ENCODE measurements at regions not wholly inside any gene's neighbourhood (a gene's known extent, or its start where the extent isn't known, plus 50 kb on each side); places are given as distances from the start of the nearest gene placed in this dataset.
"Not testable (repeated sequence)": the region's sequence is repeated elsewhere in the genome, so short reads cannot be mapped to it uniquely, and the experiment has no call there.

- ATAC-seq (replicated peaks) = no peak
- H3K4me3 Mint-ChIP-seq = no peak overlapping the region
These were observed 84.1 kb upstream of the RGPD4 start for GRCh38 chr2:107742460-107743027.

GRCh38 chr2:107743274-107743673, 83.4 kb upstream of the RGPD4 start:
- Mint-ChIP-seq H3K36me3 (ENCODE audit: low read depth) (no peaks in the 10 kb centered on the region), H3K4me1 (no peaks in the 10 kb centered on the region), H3K9me3 (no peaks in the 10 kb centered on the region), H3K27me3 (peaks cover 4% of the 10 kb centered on the region), H3K4me3 (no peak overlapping the region), H3K27ac (no peak overlapping the region)
- ATAC-seq (replicated peaks) = no peak

More at GRCh38 chr2:107742460-107743027, 84.1 kb upstream of the RGPD4 start:
- H3K9me3 Mint-ChIP-seq = no peaks in the 10 kb centered on the region
- H3K27me3 Mint-ChIP-seq = peaks cover 4% of the 10 kb centered on the region
- H3K36me3 Mint-ChIP-seq (ENCODE audit: low read depth) = no peaks in the 10 kb centered on the region
- H3K27ac Mint-ChIP-seq = no peak overlapping the region
- H3K4me1 Mint-ChIP-seq = no peaks in the 10 kb centered on the region

GRCh38 chr2:107745100-107745499, 81.6 kb upstream of the RGPD4 start:
- ATAC-seq (replicated peaks) = no peak
- no peaks in the 10 kb centered on the region for H3K9me3 Mint-ChIP-seq
- no peak overlapping the region for H3K4me3 Mint-ChIP-seq
- no peaks in the 10 kb centered on the region for H3K36me3 Mint-ChIP-seq (ENCODE audit: low read depth)
- H3K27me3 Mint-ChIP-seq = no peaks in the 10 kb centered on the region
- no peak overlapping the region for H3K27ac Mint-ChIP-seq
- H3K4me1 Mint-ChIP-seq = no peaks in the 10 kb centered on the region

- not testable (repeated sequence) for H3K9me3 Mint-ChIP-seq; ATAC-seq (replicated peaks); H3K4me1 Mint-ChIP-seq; H3K27ac Mint-ChIP-seq; H3K27me3 Mint-ChIP-seq; H3K4me3 Mint-ChIP-seq; H3K36me3 Mint-ChIP-seq (ENCODE audit: low read depth)
These were observed 80.0 kb upstream of the RGPD4 start for GRCh38 chr2:107746552-107747198.

- not testable (repeated sequence) for H3K27ac Mint-ChIP-seq; ATAC-seq (replicated peaks); H3K9me3 Mint-ChIP-seq; H3K27me3 Mint-ChIP-seq; H3K4me3 Mint-ChIP-seq; H3K36me3 Mint-ChIP-seq (ENCODE audit: low read depth); H3K4me1 Mint-ChIP-seq
These were observed 79.3 kb upstream of the RGPD4 start for GRCh38 chr2:107747199-107747963.

GRCh38 chr2:107747964-107748583, 78.6 kb upstream of the RGPD4 start:
- no peak for ATAC-seq (replicated peaks)
- Mint-ChIP-seq H3K9me3 (no peaks in the 10 kb centered on the region), H3K4me3 (no peak overlapping the region)

GRCh38 chr2:107751936-107752335, 74.8 kb upstream of the RGPD4 start:
- Mint-ChIP-seq H3K27ac (no peak overlapping the region), H3K27me3 (no peaks in the 10 kb centered on the region), H3K4me1 (no peaks in the 10 kb centered on the region), H3K9me3 (no peaks in the 10 kb centered on the region), H3K36me3 (ENCODE audit: low read depth) (no peaks in the 10 kb centered on the region), H3K4me3 (no peak overlapping the region)
- ATAC-seq (replicated peaks) = no peak

More at GRCh38 chr2:107747964-107748583, 78.6 kb upstream of the RGPD4 start:
- no peak overlapping the region for H3K27ac Mint-ChIP-seq
- no peaks in the 10 kb centered on the region for H3K4me1 Mint-ChIP-seq
- H3K36me3 Mint-ChIP-seq (ENCODE audit: low read depth) = no peaks in the 10 kb centered on the region
- no peaks in the 10 kb centered on the region for H3K27me3 Mint-ChIP-seq

GRCh38 chr2:107753806-107754205, 72.9 kb upstream of the RGPD4 start:
- not testable (repeated sequence) for H3K4me3 Mint-ChIP-seq; H3K27ac Mint-ChIP-seq; H3K9me3 Mint-ChIP-seq; H3K36me3 Mint-ChIP-seq (ENCODE audit: low read depth); ATAC-seq (replicated peaks); H3K27me3 Mint-ChIP-seq; H3K4me1 Mint-ChIP-seq

GRCh38 chr2:107757223-107757622, 69.5 kb upstream of the RGPD4 start:
- H3K27ac Mint-ChIP-seq = no peak overlapping the region
- no peak overlapping the region for H3K4me3 Mint-ChIP-seq
- peaks cover 3% of the 10 kb centered on the region for H3K9me3 Mint-ChIP-seq
- H3K27me3 Mint-ChIP-seq = no peaks in the 10 kb centered on the region
- H3K36me3 Mint-ChIP-seq (ENCODE audit: low read depth) = no peaks in the 10 kb centered on the region
- no peak for ATAC-seq (replicated peaks)
- H3K4me1 Mint-ChIP-seq = no peaks in the 10 kb centered on the region

GRCh38 chr2:107760620-107761364, 65.9 kb upstream of the RGPD4 start:
- Mint-ChIP-seq H3K4me1 (no peaks in the 10 kb centered on the region), H3K36me3 (ENCODE audit: low read depth) (no peaks in the 10 kb centered on the region), H3K27me3 (no peaks in the 10 kb centered on the region), H3K4me3 (no peak overlapping the region), H3K9me3 (peaks cover 3% of the 10 kb centered on the region), H3K27ac (no peak overlapping the region)
- no peak for ATAC-seq (replicated peaks)

- no peak overlapping the region for H3K4me3 Mint-ChIP-seq
- H3K27ac Mint-ChIP-seq = no peak overlapping the region
- H3K27me3 Mint-ChIP-seq = peaks cover 10% of the 10 kb centered on the region
- H3K9me3 Mint-ChIP-seq = no peaks in the 10 kb centered on the region
- H3K36me3 Mint-ChIP-seq (ENCODE audit: low read depth) = no peaks in the 10 kb centered on the region
- no peak for ATAC-seq (replicated peaks)
- H3K4me1 Mint-ChIP-seq = no peaks in the 10 kb centered on the region
These were observed 54.3 kb upstream of the RGPD4 start for GRCh38 chr2:107772353-107772752.

GRCh38 chr2:107775211-107775610, 51.5 kb upstream of the RGPD4 start:
- Mint-ChIP-seq H3K4me3 (no peak overlapping the region), H3K9me3 (no peaks in the 10 kb centered on the region), H3K27me3 (peaks cover 18% of the 10 kb centered on the region), H3K36me3 (ENCODE audit: low read depth) (no peaks in the 10 kb centered on the region), H3K27ac (no peak overlapping the region), H3K4me1 (no peaks in the 10 kb centered on the region)
- no peak for ATAC-seq (replicated peaks)

- no peak overlapping the region for H3K4me3 Mint-ChIP-seq
- H3K4me1 Mint-ChIP-seq = no peaks in the 10 kb centered on the region
- H3K27ac Mint-ChIP-seq = no peak overlapping the region
- no peak for ATAC-seq (replicated peaks)
- H3K36me3 Mint-ChIP-seq (ENCODE audit: low read depth) = no peaks in the 10 kb centered on the region
- H3K27me3 Mint-ChIP-seq = peaks cover 18% of the 10 kb centered on the region
- no peaks in the 10 kb centered on the region for H3K9me3 Mint-ChIP-seq
These were observed 50.9 kb upstream of the RGPD4 start for GRCh38 chr2:107775791-107776190.

GRCh38 chr2:107776362-107776761, 50.3 kb upstream of the RGPD4 start:
- Mint-ChIP-seq H3K9me3 (no peaks in the 10 kb centered on the region), H3K4me3 (no peak overlapping the region), H3K36me3 (ENCODE audit: low read depth) (no peaks in the 10 kb centered on the region), H3K27ac (no peak overlapping the region), H3K27me3 (peaks cover 18% of the 10 kb centered on the region), H3K4me1 (no peaks in the 10 kb centered on the region)
- ATAC-seq (replicated peaks) = no peak
